ENCODE measurements at regions not wholly inside any gene's neighbourhood (a gene's known extent, or its start where the extent isn't known, plus 50 kb on each side); places are given as distances from the start of the nearest gene placed in this dataset.
A peak's percentile ranks its signal among the peaks of the same experiment; 100 is the strongest.

GRCh38 chr13:74449811-74450524 is 315.8 kb upstream of the KLF12 start:
- no peak for DNase-seq

- no peak for DNase-seq
These were observed 310.8 kb upstream of the KLF12 start for GRCh38 chr13:74444864-74445479.

GRCh38 chr13:74444161-74444571 is 310.0 kb upstream of the KLF12 start:
- DNase-seq: no peak

- DNase-seq: no peak
These were observed 309.4 kb upstream of the KLF12 start for GRCh38 chr13:74443631-74444030.

- DNase-seq: no peak
These were observed 308.5 kb upstream of the KLF12 start for GRCh38 chr13:74442751-74443150.

GRCh38 chr13:74438901-74439300 is 304.7 kb upstream of the KLF12 start:
- no peak for DNase-seq

- DNase-seq: no peak
These were observed 300.6 kb upstream of the KLF12 start for GRCh38 chr13:74434782-74435181.

- DNase-seq: no peak
These were observed 290.3 kb upstream of the KLF12 start for GRCh38 chr13:74424455-74424854.

GRCh38 chr13:74423434-74423833 is 289.2 kb upstream of the KLF12 start:
- DNase-seq: no peak

- no peak for DNase-seq
These were observed 280.3 kb upstream of the KLF12 start for GRCh38 chr13:74414458-74414857.

- DNase-seq: no peak
These were observed 279.3 kb upstream of the KLF12 start for GRCh38 chr13:74413482-74413881.

- DNase-seq: no peak
These were observed 275.3 kb upstream of the KLF12 start for GRCh38 chr13:74409551-74409950.

- DNase-seq: no peak
These were observed 272.2 kb upstream of the KLF12 start for GRCh38 chr13:74406420-74406819.

GRCh38 chr13:74398599-74398998 is 264.4 kb upstream of the KLF12 start:
- DNase-seq: no peak

- DNase-seq: no peak
These were observed 254.9 kb upstream of the KLF12 start for GRCh38 chr13:74389056-74389455.

- no peak for DNase-seq
These were observed 254.4 kb upstream of the KLF12 start for GRCh38 chr13:74388626-74389025.

- no peak for DNase-seq
These were observed 238.3 kb upstream of the KLF12 start for GRCh38 chr13:74372511-74372910.

- DNase-seq: no peak
These were observed 233.0 kb upstream of the KLF12 start for GRCh38 chr13:74367193-74367592.

GRCh38 chr13:74361274-74361673 is 227.1 kb upstream of the KLF12 start:
- DNase-seq: no peak

- no peak for DNase-seq
These were observed 212.8 kb upstream of the KLF12 start for GRCh38 chr13:74346960-74347359.

- DNase-seq: no peak
These were observed 204.1 kb upstream of the KLF12 start for GRCh38 chr13:74338341-74338740.

- DNase-seq: peak; percentile 27
These were observed 202.3 kb upstream of the KLF12 start for GRCh38 chr13:74336546-74336945.

- no peak for DNase-seq
These were observed 201.2 kb upstream of the KLF12 start for GRCh38 chr13:74335370-74335769.

- no peak for DNase-seq
These were observed 195.8 kb upstream of the KLF12 start for GRCh38 chr13:74329962-74330361.

- DNase-seq: peak; percentile 56
These were observed 190.9 kb upstream of the KLF12 start for GRCh38 chr13:74325106-74325505.

All from NCI-H1694 (cell line).